GM18507 (cell line): ENCODE measurements at regions not wholly inside any gene's neighbourhood (a gene's known extent, or its start where the extent isn't known, plus 50 kb on each side); places are given as distances from the start of the nearest gene placed in this dataset.
A peak's percentile ranks its signal among the peaks of the same experiment; 100 is the strongest.
"Not testable (repeated sequence)": the region's sequence is repeated elsewhere in the genome, so short reads cannot be mapped to it uniquely, and the experiment has no call there.

Experiments used
- DNase-seq: peaks from one replicate; pipeline ENCODE4 v3.0.0; 2011; ENCODE audit warnings: low read depth; ENCODE audit not compliant: insufficient read length; ENCODE audit errors: extremely low spot score
- FAIRE-seq: peaks from 2 replicates; lab custom pipeline; 2011; peaks lifted over from hg19 to GRCh38; lab: Jason Lieb, UNC

DNA sequence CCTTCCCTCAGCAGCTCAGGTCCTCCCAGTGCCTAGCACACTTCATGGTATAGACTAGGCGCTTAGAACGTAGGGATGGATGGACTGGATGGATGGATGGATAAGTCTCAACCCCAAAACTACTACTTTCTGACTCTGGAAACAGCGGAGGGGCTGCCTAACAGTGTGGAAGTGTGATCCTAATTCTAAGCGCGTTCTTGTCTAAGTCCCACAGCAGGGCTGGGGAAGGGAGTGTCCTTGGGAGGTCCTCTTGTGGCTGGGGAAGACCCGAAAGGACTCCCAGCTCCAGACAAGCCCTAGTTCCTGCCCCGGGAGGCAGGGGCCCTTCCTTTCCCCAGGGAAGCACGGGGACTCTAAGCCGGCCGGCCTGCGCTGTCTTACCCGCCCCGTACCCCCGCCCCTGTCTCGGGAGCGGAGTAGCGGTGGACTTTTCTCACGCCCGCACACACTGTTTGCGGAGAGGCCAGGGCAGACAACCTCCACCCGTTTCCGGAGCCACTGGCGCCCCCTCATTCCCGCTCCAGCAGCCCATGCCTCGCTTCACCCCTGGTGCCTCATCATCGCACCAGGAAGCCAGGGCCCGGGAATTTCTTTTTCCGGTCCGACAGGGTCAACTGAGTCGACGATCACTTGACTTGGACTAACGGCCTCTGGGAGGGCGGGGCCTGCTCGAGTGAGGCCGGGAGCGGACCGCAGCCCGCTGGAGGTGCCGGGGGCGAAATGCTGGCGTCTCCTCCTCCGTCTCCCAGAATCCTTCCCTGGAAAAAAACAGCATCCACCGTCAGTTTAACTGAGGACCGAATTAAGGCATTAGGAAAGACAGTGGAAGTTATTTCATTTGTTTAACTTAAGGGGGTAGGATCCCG lies 133.3 kb downstream of the TBC1D2B start:
- FAIRE-seq: peak; percentile 65

DNA sequence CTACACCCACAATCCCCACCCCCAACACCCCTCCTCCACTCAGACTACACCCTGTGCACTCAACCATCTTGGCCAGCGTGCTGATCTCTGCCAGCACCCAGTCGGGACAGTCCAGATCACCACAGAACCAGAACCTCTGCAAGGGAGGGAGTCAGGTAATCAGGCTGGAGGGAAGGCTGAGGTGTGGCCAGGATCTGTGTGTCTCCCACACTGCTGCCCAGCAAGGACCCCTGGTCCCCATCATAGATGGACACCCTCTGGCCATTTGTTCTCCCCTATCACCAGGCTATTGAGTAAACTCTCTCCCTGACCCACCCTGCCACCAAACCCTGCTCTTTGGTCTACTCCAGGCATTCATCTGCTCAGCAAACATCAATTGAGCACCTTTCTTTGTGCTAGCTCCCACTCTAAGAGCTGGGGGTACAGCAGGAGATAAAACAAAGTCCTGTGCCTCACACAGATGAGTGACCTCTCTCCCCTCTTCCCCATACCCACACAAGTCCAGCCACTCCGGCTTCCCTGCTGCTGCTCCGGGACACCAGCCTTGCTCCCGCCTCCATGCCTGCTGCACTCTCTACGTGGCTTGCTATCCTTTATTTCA lies 134.8 kb downstream of the TBC1D2B start:
- DNase-seq: no peak
- no peak for FAIRE-seq

More for the DNA sequence above, 133.3 kb downstream of the TBC1D2B start:
- no peak for DNase-seq

DNA sequence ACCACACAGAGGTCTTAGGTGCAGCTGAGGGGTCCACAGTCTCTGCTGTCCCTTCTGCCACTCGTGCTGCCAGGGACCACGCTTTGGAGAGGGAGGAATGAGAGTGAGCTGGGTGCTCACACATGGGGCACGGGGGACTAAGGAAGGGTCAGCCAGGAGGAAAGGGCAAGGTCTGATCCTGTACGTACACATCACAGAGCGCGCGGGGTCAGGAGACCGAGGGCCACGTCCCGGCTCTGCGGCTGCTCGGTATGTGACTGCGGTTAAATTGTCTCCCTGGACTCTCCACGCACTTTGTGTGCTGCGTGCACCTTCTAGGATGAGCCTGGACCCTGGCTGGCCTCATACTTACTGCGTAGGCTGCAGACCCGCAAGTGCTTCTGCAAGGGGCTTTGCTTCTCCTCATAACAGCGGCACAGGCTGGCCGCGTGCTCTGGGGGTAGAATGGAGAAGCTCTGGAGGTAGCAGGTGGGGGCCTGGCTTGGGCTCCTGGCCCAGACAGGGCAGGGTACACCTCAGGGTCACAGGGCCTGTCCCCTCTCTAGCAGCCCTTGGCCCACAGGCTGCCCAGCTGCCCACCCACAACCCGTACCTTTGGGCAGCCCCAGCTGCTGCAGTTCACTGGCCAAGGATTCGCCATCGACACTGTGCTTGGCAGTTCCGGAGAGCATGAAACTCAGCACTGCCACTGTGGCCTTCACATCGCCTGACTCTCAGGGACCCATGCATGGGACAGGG lies 136.3 kb downstream of the TBC1D2B start:
- not testable (repeated sequence) for FAIRE-seq

DNA sequence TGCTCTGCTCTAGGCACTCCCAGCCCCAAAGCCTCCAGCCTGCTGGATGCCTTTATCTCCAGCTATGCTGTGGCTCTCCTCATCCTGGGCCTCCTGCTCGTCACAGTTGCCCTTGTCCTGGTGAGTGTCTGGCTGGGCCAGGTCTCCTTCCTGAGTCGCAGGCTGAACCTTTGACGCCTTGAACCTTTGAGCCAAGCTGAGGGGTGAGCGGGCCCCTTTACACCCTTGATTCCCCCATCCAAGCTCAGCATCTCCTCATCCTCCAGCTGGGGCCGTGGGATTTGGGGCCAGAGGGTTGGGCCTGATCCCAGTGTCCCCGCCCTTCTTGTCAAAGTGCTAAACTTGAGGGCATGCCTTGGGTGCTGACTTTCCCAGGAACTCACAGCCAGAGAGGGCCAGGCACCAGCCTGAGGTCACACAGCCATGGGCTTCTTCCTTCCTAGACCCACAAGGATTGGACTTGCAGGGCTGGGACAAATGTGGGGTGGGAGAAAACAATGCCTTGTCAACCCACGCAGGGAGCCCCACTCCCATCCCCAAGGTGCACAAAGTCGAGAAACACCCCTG lies 137.0 kb downstream of the TBC1D2B start:
- no peak for FAIRE-seq

More for the DNA sequence above, 136.3 kb downstream of the TBC1D2B start:
- DNase-seq: not testable (repeated sequence)

DNA sequence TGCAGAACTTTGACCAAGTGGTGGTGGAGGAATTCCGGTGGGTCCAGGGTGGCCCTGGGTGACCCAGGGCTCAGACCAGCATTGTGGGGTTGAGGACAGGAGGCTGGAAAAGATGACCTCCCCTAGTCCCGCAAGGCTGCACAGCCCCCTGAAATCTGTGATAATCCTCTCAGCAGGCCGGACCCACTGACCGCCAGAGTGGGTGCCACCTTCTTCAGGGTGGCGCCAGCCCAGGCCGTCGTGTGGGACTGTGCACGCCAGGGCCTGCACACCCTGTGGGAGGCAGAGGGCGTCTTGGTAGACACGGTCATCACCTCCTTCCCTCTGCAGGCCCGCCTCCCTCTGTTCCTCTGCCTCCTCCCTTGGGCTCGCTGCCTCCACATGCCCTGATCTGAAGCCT lies 137.7 kb downstream of the TBC1D2B start:
- DNase-seq: no peak
- FAIRE-seq: no peak

More for the DNA sequence above, 137.0 kb downstream of the TBC1D2B start:
- no peak for DNase-seq

DNA sequence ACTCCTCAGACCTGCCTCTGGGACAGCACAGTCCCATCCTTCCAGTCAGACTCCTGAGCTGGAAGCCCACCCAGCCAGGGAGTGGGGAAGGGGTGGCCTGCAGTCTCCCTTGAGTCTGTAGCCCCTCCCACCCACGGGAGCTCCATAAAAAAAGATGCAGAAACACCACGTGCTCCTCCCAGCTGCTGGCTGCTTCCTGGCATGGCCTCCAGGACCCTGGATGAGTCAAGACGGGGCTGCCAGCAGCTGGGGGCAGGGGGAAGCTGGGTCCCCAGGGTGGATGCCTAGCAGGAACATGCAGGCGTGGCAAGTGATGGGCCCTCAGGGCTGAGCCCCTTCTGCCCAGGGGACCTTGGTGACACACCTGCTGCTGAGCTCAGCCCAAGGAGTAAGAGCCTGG lies 138.5 kb downstream of the TBC1D2B start:
- DNase-seq, FAIRE-seq: not testable (repeated sequence)

DNA sequence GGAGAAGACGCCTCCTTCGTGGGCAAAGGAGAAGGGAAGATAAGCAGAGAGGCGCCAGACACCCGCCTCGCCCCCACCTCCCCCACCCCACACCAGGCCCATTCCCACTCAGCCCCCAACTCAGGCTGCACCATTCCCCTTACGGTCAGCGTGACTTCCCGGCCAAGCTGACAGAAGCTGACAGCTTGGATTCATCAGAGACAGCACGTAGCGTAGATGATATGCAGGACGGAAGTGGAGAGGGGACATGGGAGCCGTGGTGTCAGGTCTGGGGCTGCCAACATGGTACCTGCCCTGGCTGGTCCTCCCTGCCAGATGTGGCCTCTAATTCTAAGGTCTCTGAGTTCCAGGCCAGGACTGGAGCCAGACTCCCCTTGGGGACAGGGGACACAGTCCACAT lies 139.0 kb downstream of the TBC1D2B start:
- DNase-seq, FAIRE-seq: not testable (repeated sequence)

DNA sequence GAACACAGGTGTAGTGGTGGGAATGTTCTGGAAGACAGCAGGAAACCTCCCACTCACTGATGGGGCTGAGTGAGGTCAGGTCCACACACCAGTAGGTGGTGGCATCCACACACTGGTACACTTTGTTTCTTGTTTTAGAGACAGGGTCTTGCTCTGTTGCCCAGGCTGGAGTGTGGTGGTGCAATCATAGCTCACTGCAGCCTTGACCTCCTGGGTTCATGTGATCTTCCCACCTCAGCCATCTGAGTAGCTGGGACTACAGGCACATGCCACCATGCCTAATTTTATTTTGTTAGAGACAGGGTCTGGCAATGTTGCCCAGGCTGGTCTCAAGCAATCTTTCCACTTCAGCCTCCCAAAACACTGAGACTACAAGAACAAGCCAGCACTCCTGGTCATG lies 140.9 kb downstream of the TBC1D2B start:
- DNase-seq: not testable (repeated sequence)

DNA sequence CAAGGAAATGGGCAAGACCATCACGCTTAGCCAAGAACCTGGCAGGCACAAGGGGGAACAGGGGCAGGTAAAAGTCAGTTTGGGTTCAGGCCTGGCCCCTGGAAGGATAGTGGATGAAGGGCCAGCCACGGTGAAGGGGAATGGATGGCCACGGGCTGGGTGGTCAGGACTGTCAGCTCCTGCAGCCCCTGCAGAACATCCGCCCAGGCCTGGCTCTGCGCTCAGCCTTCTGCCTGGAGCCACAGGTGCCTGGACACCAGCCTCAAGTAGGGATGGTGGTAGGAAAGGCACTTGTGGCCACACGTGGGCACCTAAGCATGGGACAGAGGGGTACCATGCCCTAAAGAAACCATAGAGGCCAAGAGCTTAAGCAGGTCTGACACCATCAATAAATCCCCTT lies 143.0 kb downstream of the TBC1D2B start:
- not testable (repeated sequence) for FAIRE-seq, DNase-seq

More for the DNA sequence above, 140.9 kb downstream of the TBC1D2B start:
- not testable (repeated sequence) for FAIRE-seq

DNA sequence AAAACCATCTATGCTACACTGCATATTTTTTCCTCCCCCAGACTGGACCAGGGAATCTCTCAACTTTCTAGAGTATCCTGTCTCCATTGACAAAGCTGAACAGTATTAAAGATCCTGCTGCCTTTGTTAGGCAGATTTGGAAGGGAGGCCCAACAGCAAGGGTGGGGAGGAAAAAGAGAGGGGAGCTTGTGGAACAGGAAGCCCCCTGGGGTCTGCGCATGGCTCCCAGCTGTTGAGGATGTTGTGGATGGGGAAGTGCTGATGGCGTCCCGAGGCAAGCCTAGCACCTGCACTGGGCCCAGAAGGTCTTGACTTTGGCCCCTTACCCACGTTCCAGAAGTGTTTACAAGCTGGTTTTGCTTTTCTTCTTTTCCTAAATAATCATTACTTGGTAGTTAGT lies 146.6 kb downstream of the TBC1D2B start:
- not testable (repeated sequence) for FAIRE-seq, DNase-seq

DNA sequence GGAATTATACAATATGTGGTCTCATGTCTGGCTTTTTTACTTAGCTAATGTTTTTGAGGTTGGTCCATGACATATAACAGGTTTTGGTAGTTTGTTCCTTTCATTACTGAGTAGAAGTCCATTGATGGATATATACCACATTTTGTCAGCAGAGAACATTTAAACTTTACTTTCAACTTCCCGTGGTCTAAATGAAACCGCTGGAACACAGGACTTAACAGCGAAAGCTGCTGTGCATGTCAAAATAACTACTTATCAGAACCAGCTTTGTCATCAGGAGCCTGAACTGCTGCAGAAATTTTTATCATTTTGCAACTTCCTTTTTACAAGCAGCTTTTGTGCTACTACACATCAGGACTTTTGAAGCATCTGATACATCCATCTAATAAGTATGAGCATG lies 147.0 kb downstream of the TBC1D2B start:
- FAIRE-seq, DNase-seq: not testable (repeated sequence)

DNA sequence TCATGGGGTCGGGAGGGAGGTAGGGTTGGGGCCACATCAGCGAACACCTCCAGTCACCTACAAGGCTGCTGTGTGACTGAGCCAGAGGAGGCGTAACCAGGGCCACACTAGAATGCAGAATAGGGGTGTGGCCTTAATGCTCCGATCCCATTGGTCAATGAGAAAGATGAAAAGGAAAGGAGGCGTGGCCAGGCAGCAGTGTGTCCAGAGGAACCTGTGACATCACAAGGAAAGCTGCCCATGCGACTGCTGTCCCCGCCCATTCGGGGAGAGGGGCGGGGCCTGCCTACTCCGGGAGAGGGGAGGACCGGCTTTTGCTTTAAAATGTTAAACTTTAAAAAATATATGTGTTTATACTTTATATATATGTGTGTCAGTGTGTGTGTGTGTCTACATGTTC lies 150.7 kb downstream of the TBC1D2B start:
- FAIRE-seq, DNase-seq: not testable (repeated sequence)

DNA sequence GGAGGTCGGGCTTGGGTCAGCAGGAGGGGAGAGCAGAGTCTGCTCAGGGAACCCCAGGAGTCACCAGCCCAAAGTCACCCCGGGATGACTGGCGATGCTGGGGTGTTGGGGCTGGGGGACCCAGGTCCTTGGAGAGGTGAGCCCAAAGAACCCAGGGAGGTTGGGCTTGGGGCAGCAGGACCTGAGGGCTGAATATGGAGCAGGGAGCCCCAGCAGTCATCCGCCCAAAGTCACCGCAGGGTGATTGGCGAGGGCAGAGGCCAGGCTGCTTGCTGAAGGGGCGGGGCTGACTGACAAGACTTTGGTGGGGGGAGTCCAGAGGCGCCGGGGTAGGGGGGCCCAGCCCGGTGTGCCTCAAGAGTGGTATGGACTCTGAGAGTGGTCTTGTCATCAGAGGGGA lies 151.2 kb downstream of the TBC1D2B start:
- FAIRE-seq, DNase-seq: not testable (repeated sequence)

DNA sequence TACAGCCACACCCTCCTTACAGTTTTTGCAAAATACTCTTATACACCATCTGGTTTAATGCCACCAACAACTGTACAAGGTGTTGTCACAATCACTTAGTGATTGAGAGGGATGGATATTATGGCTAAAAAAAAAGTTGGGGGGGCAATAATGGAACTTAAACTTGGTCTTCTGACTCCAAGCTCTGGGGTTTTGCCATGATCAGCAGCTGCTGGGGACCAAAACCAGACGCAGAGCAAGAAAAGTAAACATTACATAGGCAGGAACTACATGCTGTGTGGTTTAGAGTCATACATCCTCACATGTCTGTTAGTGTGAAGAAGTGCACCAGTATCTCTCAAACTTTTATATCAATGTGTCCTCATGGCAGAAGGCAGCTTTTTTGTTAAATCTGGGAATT lies 152.4 kb downstream of the TBC1D2B start:
- FAIRE-seq, DNase-seq: not testable (repeated sequence)

DNA sequence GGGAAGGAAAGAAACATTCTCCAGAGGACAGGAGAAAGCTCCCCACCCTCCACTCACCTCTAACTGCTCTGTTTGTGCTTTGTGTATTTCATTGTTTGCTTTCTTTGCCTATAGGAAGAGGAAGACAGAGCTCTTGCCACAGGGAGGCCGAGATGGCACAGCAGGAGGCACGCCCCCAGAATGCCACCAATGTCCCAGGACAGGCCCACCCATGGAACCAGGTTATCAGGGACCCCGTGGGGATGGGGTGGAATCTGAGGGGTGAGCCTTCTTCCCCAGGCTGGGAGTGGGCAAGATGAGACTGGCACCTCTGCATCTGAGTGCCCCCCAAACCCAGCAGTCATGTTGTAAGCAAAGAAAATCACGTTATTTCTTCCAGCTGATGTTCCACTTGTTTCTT lies 155.8 kb downstream of the TBC1D2B start:
- DNase-seq (no peak), FAIRE-seq (no peak)

DNA sequence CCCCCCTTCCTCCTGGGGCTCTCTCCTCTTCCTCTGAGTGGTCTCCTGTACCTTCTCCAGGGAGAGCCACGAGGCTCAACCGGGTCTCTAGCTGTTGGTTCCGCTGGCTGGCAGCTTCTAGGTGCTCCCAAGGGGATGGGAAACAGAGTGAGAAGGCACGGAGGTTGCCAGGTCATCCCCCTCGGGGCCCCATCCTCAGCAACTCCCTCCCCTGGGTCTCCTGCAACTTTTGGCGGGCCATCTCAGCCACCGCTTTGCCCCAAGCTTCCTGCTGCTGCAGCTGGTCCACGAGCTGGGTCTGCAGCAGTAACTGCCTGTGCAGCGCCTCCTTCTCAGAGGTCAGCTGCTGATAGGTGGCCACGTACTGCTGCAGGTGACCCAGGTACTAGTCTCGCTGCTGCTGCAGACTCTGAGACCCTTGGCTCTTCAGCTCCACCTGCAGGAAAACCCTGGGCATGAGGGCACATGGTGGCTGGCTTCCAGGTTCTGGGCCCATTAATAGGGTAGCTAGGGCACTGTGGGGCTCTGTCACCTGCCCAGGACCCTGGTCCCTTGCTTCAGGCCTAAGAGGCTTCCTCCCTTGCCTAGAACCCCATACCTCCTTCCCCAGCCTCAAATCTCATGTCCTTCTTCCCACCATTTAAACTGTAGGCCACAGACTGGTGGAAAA lies 160.4 kb downstream of the TBC1D2B start:
- DNase-seq, FAIRE-seq: not testable (repeated sequence)

DNA sequence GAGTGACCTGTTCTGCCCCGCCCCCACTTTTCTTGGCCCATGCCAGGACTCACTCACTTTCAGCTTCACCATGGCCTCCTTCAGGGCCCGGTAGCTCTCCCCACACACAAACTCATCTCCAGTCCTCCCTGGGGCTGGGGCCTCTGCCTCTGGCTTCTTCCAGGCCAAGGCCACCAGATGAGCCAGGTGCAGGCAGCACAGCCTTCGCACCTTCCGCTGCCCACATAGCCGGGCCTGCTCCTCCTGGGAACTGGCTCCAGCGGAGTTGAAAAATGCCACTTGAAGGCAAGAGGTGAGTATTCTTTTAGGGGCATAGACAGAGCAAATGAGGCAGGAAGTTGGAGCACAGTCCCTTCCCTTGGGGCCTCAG lies 161.6 kb downstream of the TBC1D2B start:
- FAIRE-seq, DNase-seq: not testable (repeated sequence)

DNA sequence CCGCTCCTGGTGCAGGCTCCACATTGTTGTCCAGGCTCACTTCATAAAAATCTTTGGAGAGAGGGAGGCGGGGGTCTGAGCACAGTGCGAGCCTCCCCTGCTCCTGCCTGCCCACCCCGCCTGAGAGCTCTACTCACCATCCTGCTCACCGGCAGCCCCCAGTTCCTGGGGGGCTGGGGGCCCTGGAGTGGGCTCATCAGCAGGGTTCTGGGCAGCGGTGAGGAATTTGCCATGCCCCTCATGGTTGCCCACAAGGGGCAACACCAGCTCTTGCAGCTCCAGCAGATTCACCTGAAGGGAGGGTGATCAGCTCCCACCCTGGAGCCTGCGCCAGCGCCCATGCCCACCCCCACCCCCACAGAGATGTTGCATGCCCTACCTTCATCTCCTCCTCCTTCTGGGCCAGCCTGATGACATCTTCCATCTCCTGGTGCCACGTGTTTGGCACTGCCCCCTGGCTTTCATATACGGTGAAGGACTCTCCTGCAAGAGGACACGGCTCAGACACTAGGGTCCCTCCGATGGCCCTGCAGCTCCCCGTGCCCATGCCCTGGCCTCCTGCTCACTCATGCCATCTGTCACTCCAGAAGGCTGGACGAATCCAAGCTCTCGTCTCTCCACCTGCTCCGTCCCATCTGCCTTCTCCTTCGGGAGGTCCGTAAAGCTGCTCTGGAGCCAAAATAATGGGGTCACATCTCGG lies 162.1 kb downstream of the TBC1D2B start:
- no peak for FAIRE-seq
- no peak for DNase-seq
